ENCODE measurements at regions not wholly inside any gene's neighbourhood (a gene's known extent, or its start where the extent isn't known, plus 50 kb on each side); places are given as distances from the start of the nearest gene placed in this dataset.

DNA sequence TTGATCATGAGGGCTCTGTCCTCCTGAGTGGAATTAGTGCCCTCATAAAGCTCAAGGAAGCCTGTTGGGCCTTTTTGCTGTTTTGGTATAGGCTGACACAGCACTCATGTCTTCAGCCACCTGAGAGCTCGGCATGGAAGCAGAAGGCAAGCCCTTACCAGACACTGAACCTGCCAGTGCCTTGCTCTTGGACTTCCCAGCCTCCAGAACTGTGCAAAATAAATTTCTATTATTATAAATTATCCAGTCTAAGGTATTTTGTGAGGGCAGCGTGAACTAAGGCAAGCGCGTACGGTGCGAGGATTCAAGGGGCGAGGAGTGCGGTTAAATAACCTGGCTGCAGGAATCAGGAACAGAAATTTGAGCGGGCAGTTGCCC is 281.5 kb upstream of the LYZL1 start:
- DNase-seq (ENCODE audit: low spot score) (no peak), ATAC-seq (ENCODE audit: insufficient number of reproducible peaks, low FRiP score, low read depth) (no peak)
- H3K4me3 ChIP-seq, result no peak overlapping the region
- no peak overlapping the region for H3K27ac ChIP-seq
- H3K9me3 ChIP-seq, result no peaks in the 10 kb centered on the region
- H3K27me3 ChIP-seq (replicated peaks; ENCODE audit: insufficient read depth), result no peaks in the 10 kb centered on the region
- no peaks in the 10 kb centered on the region for H3K36me3 ChIP-seq
- TF ChIP-seq CTCF (IDR thresholded peaks at IDR 0.05), result no peak
- no peaks in the 10 kb centered on the region for H3K4me1 ChIP-seq (ENCODE audit: control insufficient read depth in 1 of 2, low read depth in 2 of 2)

DNA sequence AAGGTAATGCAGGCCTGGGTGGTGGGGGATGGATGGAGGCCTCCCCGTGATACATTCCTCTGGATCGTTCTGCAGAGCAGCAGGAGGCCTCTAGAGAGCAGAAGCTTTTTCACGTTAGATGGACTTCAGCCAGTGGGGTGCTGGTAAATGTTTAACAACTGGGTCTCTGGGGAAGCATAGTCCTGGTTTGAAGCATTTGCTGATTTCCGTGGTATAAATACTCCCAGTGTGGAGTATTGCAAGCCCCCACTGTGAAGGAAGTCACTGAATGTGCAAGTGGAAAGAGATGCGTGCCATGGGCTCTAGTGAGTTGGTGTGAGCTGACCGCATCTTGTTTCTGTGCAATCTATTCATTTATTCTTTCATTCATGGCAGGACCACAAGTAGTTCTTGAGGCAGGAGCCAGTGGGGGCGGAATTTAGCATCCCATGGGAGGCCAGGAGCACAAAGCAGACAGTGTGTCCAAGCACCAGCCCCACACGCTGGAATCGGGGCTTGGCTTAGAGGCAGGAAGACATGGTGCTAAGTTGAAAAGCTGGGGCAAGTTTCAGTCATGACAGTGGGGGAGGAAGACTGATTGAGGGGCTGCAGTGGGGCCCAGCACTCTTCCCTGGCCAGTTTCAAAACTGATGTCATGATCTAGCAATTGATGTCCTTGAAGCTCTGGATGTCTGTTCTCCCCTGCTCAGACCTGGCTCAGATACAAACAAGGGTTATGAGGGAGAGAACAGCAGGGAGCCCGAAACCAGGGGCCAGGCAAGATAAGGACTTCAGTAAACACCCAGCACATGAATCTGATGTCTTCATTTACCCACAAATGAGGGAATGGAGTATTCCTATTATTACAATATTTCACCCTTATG is 280.9 kb upstream of the LYZL1 start:
- Histone ChIP-seq H3K4me3 (no peak overlapping the region), H3K4me1 (ENCODE audit: control insufficient read depth in 1 of 2, low read depth in 2 of 2) (no peaks in the 10 kb centered on the region), H3K27me3 (replicated peaks; ENCODE audit: insufficient read depth) (no peaks in the 10 kb centered on the region), H3K36me3 (no peaks in the 10 kb centered on the region), H3K9me3 (no peaks in the 10 kb centered on the region), H3K27ac (no peak overlapping the region)
- no peak for TF ChIP-seq CTCF (IDR thresholded peaks at IDR 0.05)
- DNase-seq (ENCODE audit: low spot score) (no peak), ATAC-seq (ENCODE audit: insufficient number of reproducible peaks, low FRiP score, low read depth) (no peak)

DNA sequence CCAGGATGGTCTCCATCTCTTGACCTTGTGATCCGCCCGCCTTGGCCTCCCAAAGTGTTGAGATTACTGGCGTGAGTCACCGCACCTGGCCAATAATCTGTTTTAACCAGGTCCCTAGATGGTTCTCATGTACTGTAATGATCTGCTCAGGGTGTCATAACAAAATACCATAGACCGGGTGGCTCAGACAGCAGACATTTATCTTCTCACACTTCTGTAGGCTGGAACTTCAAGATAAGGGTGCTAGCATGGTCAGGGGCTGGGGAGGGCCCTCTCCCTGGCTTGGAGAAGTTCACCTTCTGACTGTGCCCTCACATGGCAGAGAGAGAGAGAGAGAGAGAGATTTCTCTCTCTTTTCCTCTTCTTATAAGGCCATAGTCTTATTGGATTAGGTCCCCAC is 279.4 kb upstream of the LYZL1 start:
- DNase-seq (ENCODE audit: low spot score), result no peak
- ATAC-seq (ENCODE audit: insufficient number of reproducible peaks, low FRiP score, low read depth), result no peak
- H3K36me3 ChIP-seq, result no peaks in the 10 kb centered on the region
- H3K4me3 ChIP-seq, result no peak overlapping the region
- no peaks in the 10 kb centered on the region for H3K4me1 ChIP-seq (ENCODE audit: control insufficient read depth in 1 of 2, low read depth in 2 of 2)
- H3K27me3 ChIP-seq (replicated peaks; ENCODE audit: insufficient read depth), result no peaks in the 10 kb centered on the region
- no peaks in the 10 kb centered on the region for H3K9me3 ChIP-seq
- no peak for TF ChIP-seq CTCF (IDR thresholded peaks at IDR 0.05)
- H3K27ac ChIP-seq, result no peak overlapping the region

GRCh38 chr10:29011516-29011915 is 277.4 kb upstream of the LYZL1 start:
- H3K27ac ChIP-seq, result no peak overlapping the region
- H3K4me1 ChIP-seq (ENCODE audit: control insufficient read depth in 1 of 2, low read depth in 2 of 2), result peaks cover 0 to 7% of the 10 kb centered on the region in 2 donors
- H3K9me3 ChIP-seq, result no peaks in the 10 kb centered on the region
- no peak for TF ChIP-seq CTCF (IDR thresholded peaks at IDR 0.05)
- H3K4me3 ChIP-seq, result no peak overlapping the region
- no peak for DNase-seq (ENCODE audit: low spot score)
- H3K36me3 ChIP-seq, result no peaks in the 10 kb centered on the region
- no peak for ATAC-seq (ENCODE audit: insufficient number of reproducible peaks, low FRiP score, low read depth)
- no peaks in the 10 kb centered on the region for H3K27me3 ChIP-seq (replicated peaks; ENCODE audit: insufficient read depth)

- Histone ChIP-seq H3K4me3 (no peak overlapping the region), H3K27ac (no peak overlapping the region), H3K4me1 (ENCODE audit: control insufficient read depth in 1 of 2, low read depth in 2 of 2) (peaks cover 0 to 7% of the 10 kb centered on the region in 2 donors), H3K36me3 (no peaks in the 10 kb centered on the region), H3K27me3 (replicated peaks; ENCODE audit: insufficient read depth) (no peaks in the 10 kb centered on the region), H3K9me3 (no peaks in the 10 kb centered on the region)
- ATAC-seq (ENCODE audit: insufficient number of reproducible peaks, low FRiP score, low read depth), result no peak
- no peak for DNase-seq (ENCODE audit: low spot score)
- no peak for TF ChIP-seq CTCF (IDR thresholded peaks at IDR 0.05)
Observed at GRCh38 chr10:29012926-29013554, 275.8 kb upstream of the LYZL1 start.

Data from thoracic aorta (tissue), 2 donors.